ENCODE measurements at regions not wholly inside any gene's neighbourhood (a gene's known extent, or its start where the extent isn't known, plus 50 kb on each side); places are given as distances from the start of the nearest gene placed in this dataset.

GRCh38 chr18:76759056-76759455 lies 63.3 kb upstream of the ZNF236 start:
- ATAC-seq: no peak

More at GRCh38 chr18:76759056-76759455, 63.3 kb upstream of the ZNF236 start:
- H3K9me2 ChIP-seq (ENCODE audit: insufficient read depth): no peaks in the 10 kb centered on the region
- peaks cover 1% of the 10 kb centered on the region; the same call in 1 of the 2 replicates for H3K27me3 ChIP-seq (ENCODE audit: insufficient read depth, low read length)
- intact Hi-C loops (cut with micrococcal nuclease): no loop called here
- no peaks in the 10 kb centered on the region for H3K4me1 ChIP-seq (ENCODE audit: control insufficient read depth in 1 of 2, insufficient read depth in 2 of 2, low read length in 2 of 2)
- no peaks in the 10 kb centered on the region for H4K20me1 ChIP-seq (ENCODE audit: insufficient read depth)
- no peak overlapping the region for H3K4me2 ChIP-seq (ENCODE audit: low read length)
- TF ChIP-seq CBX3 (IDR thresholded peaks at IDR 0.05; ENCODE audit: low read depth) (no peak), REST (IDR thresholded peaks at IDR 0.05; ENCODE audit: low read depth) (no peak), MAX (IDR thresholded peaks at IDR 0.05) (no peak), ZFX (IDR thresholded peaks at IDR 0.05) (no peak), CEBPB (IDR thresholded peaks at IDR 0.05; ENCODE audit: low read depth) (no peak), SP1 (IDR thresholded peaks at IDR 0.05; ENCODE audit: low read depth) (no peak), ZBTB33 (IDR thresholded peaks at IDR 0.05; ENCODE audit: extremely low read depth, insufficient replicate concordance, low read length) (no peak), CTCF (IDR thresholded peaks at IDR 0.05 in 2 of 3, conservative IDR thresholded peaks at IDR 0.05 in 1 of 3; ENCODE audit: borderline replicate concordance in 1 of 3, insufficient read depth in 1 of 3, low read depth in 2 of 3, low read length in 2 of 3) (no peak), FOSL1 (IDR thresholded peaks at IDR 0.05; ENCODE audit: low read depth) (no peak), RAD21 (IDR thresholded peaks at IDR 0.05; ENCODE audit: low read depth) (no peak), YY1 (IDR thresholded peaks at IDR 0.05; ENCODE audit: extremely low read depth, insufficient replicate concordance, low read depth, low read length) (no peak), TCF7L2 (IDR thresholded peaks at IDR 0.05; ENCODE audit: borderline replicate concordance, extremely low read depth, insufficient read depth, insufficient read length) (no peak), JUND (IDR thresholded peaks at IDR 0.05) (no peak), ELF1 (IDR thresholded peaks at IDR 0.05; ENCODE audit: borderline replicate concordance, low read depth) (no peak), EGR1 (IDR thresholded peaks at IDR 0.05; ENCODE audit: low read depth) (no peak), POLR2A (IDR thresholded peaks at IDR 0.05; ENCODE audit: borderline replicate concordance, extremely low read depth, insufficient read depth, insufficient read length) (no peak), EZH2 (IDR thresholded peaks at IDR 0.05) (no peak), ATF3 (IDR thresholded peaks at IDR 0.05) (no peak)
- no peaks in the 10 kb centered on the region for H3K36me3 ChIP-seq (ENCODE audit: control insufficient read depth in 1 of 2, insufficient read depth in 2 of 2, low read length in 2 of 2)
- no peak overlapping the region for H3K9ac ChIP-seq (ENCODE audit: low read length)
- BruUV-seq (replicated peaks): no TSS peak
- no peak overlapping the region for H3K4me3 ChIP-seq (replicated peaks in 1 of 2; ENCODE audit: low read depth in 1 of 2, low read length in 2 of 2)
- POLR2A ChIA-PET: no interaction called here
- RAD21 ChIA-PET (ENCODE audit: low non-redundant PET in 1 of 2, low total read pairs in 2 of 2, uncharacterized antibody in 2 of 2, unreplicated experiment in 2 of 2): no interaction called here
- no peaks in the 10 kb centered on the region for H3K79me2 ChIP-seq (ENCODE audit: insufficient read depth, low read length)
- H2AFZ ChIP-seq (ENCODE audit: low read depth, low read length, poor library complexity, severe bottlenecking): no peak overlapping the region
- no peak for DNase-seq (ENCODE audit: low read depth, low spot score)
- H3K9me3 ChIP-seq (ENCODE audit: control insufficient read depth in 1 of 2, insufficient read depth in 1 of 2, low read depth in 1 of 2, low read length in 2 of 2): no peaks in the 10 kb centered on the region
- H3K27ac ChIP-seq (ENCODE audit: low read depth, low read length): no peak overlapping the region
- CTCF ChIA-PET: no interaction called here

Data from HCT116 (cell line).